Naive B cell (primary cell): ENCODE measurements at regions not wholly inside any gene's neighbourhood (a gene's known extent, or its start where the extent isn't known, plus 50 kb on each side); places are given as distances from the start of the nearest gene placed in this dataset.

ENCODE experiments used
- ATAC-seq, 2 donors: fragments of 150-1000 bp; cut with Tn5 transposase; 2 replicates each; pipeline ENCODE4 v1.10.0; 2021; ENCODE audit warnings: low read depth in 2 of 2, mild to moderate bottlenecking in 2 of 2, moderate library complexity in 2 of 2
- DNase-seq: peaks from one replicate; pipeline ENCODE4 v3.0.0; 2022
- H3K27ac Mint-ChIP-seq, 6 donors: one replicate each; pipeline ENCODE4 v1.8.0; 2020 to 2022; ENCODE audit warnings: mild to moderate bottlenecking in 6 of 6, mixed read lengths in 6 of 6, moderate library complexity in 5 of 6, inconsistent platforms in 2 of 6
- H3K27me3 Mint-ChIP-seq, 3 donors: one replicate each; pipeline ENCODE4 v1.8.0; 2021 to 2022; ENCODE audit warnings: mixed read lengths in 3 of 3, mild to moderate bottlenecking in 1 of 3
- H3K36me3 Mint-ChIP-seq, 2 donors: one replicate each; pipeline ENCODE4 v1.8.0; 2020 to 2022; ENCODE audit warnings: mixed read lengths in 2 of 2, inconsistent platforms in 1 of 2, mild to moderate bottlenecking in 1 of 2
- H3K4me1 Mint-ChIP-seq, 3 donors: one replicate each; pipeline ENCODE4 v1.8.0; 2020 to 2022; ENCODE audit warnings: mixed read lengths in 3 of 3, inconsistent platforms in 1 of 3, mild to moderate bottlenecking in 1 of 3, moderate library complexity in 1 of 3
- H3K4me3 Mint-ChIP-seq, 8 donors: one replicate each; pipeline ENCODE4 v1.8.0; 2020 to 2022; ENCODE audit warnings: mild to moderate bottlenecking in 8 of 8, mixed read lengths in 8 of 8, moderate library complexity in 8 of 8, inconsistent platforms in 2 of 8
- H3K9me3 Mint-ChIP-seq, 7 donors: one replicate each; pipeline ENCODE4 v1.8.0; 2020 to 2022; ENCODE audit warnings: mixed read lengths in 7 of 7, mild to moderate bottlenecking in 5 of 7, inconsistent platforms in 2 of 7, moderate library complexity in 1 of 7

GRCh38 chrX:7235071-7235470 lies 87.1 kb upstream of the PUDP start:
- no peak for DNase-seq
- H3K4me3 Mint-ChIP-seq: no peak overlapping the region
- peaks cover 0 to 5% (median 0%) of the 10 kb centered on the region in 3 donors for H3K27me3 Mint-ChIP-seq
- peaks cover 0 to 14% (median 4%) of the 10 kb centered on the region in 7 donors for H3K9me3 Mint-ChIP-seq
- no peak for ATAC-seq
- peaks cover 0 to 5% of the 10 kb centered on the region in 2 donors for H3K36me3 Mint-ChIP-seq
- peaks cover 15 to 21% (median 21%) of the 10 kb centered on the region in 3 donors for H3K4me1 Mint-ChIP-seq
- H3K27ac Mint-ChIP-seq: peak overlapping the region in 1 of 6 donors; percentile 12

DNA sequence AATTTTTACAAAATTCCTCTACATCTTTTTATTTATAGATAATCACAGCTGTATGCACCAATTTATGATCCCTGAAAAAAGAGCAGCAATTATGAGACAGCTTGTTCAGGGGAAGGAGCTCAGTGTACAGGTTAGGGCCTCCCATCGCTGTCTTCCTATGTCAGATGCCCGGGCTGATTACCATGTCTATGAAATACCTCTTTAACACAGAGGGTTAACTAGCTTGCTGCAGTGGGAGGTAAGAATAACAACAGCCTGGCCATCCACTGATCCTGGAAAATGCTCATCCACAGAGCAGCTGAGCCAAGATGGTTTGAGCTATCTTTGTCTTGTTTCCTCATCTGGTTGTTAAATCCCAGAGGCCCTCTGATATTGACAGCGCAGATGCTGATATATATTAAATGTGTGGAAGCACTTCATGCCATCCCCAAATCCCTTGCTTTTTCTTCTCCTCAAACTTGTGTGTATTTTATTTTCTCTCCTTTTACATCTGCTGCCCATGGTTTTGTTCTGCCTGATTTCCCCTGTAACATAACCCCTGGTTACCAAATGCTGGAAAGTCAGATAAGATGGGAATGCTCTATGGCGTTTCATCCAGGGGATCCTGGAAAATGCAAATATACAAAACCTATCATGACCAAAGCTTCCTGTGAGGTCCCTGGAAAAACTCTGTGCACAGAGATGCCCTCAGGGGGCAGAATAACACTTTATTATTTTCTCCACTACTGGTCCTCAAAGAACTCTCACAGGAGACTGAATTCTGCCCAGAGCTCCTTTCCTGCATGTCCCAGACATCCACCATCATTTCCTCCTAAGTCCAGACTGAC lies 85.8 kb upstream of the PUDP start:
- H3K4me3 Mint-ChIP-seq: no peak overlapping the region
- DNase-seq: no peak
- no peak overlapping the region for H3K27ac Mint-ChIP-seq

GRCh38 chrX:7228226-7228625 lies 80.3 kb upstream of the PUDP start:
- peaks cover 0 to 8% (median 3%) of the 10 kb centered on the region in 7 donors for H3K9me3 Mint-ChIP-seq
- no peak for DNase-seq
- peaks cover 0 to 8% of the 10 kb centered on the region in 2 donors for H3K36me3 Mint-ChIP-seq
- H3K4me3 Mint-ChIP-seq: no peak overlapping the region
- H3K4me1 Mint-ChIP-seq: peaks cover 21 to 26% (median 25%) of the 10 kb centered on the region in 3 donors
- H3K27me3 Mint-ChIP-seq: no peaks in the 10 kb centered on the region
- ATAC-seq: no peak
- no peak overlapping the region for H3K27ac Mint-ChIP-seq

More for the DNA sequence above, 85.8 kb upstream of the PUDP start:
- H3K4me1 Mint-ChIP-seq: peaks cover 15 to 21% (median 21%) of the 10 kb centered on the region in 3 donors
- H3K36me3 Mint-ChIP-seq: peaks cover 0 to 5% of the 10 kb centered on the region in 2 donors
- ATAC-seq: no peak
- H3K9me3 Mint-ChIP-seq: peaks cover 0 to 14% (median 4%) of the 10 kb centered on the region in 7 donors
- peaks cover 0 to 5% (median 0%) of the 10 kb centered on the region in 3 donors for H3K27me3 Mint-ChIP-seq

DNA sequence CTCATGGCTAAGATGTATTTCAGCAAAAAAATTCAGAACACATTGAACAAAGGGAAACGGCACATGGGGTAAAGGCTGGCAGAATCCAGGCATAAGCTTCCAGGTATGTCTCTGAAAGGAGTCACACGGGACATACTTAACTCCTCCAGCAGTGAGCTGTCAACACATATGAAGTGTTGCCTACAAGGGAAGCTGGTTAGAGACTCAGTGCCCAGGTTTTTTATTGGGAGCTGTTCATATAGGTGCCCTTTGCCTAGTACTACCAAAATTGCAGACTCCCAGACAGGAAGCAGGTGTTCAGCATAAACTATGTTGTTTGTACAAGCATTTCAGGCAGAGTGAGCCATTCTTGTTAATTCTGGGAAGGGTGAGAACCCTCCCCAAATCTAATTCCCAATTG lies 77.4 kb upstream of the PUDP start:
- Mint-ChIP-seq H3K27ac (peak overlapping the region in 2 of 6 donors; percentile 30 to 49), H3K9me3 (peaks cover 0 to 3% (median 1%) of the 10 kb centered on the region in 7 donors), H3K4me1 (peaks cover 6 to 15% (median 11%) of the 10 kb centered on the region in 3 donors), H3K36me3 (peaks cover 11 to 16% of the 10 kb centered on the region in 2 donors), H3K4me3 (no peak overlapping the region), H3K27me3 (no peaks in the 10 kb centered on the region)
- ATAC-seq (no peak), DNase-seq (no peak)

DNA sequence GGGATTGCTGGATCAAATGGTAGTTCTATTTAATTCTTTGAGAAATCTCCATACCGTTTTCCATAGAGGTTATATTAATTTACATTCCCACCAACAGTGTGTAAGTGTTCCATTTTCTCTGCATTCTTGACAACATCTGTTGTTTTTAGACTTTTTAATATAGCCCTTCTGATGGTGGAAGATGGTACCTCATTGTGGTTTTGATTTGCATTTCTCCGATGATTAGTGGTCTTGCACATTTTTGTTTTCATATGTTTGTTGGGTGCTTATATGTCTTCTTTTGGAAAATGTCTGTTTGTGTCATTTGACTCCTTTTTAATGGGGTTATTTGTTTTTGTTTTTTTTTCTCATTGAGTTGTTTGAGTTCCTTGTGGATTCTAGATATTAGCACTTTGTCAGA lies 75.3 kb upstream of the PUDP start:
- peaks cover 0 to 2% (median 0%) of the 10 kb centered on the region in 7 donors for H3K9me3 Mint-ChIP-seq
- no peak for ATAC-seq
- H3K27me3 Mint-ChIP-seq: no peaks in the 10 kb centered on the region
- peak overlapping the region in 2 of 8 donors; percentile 18 to 51 for H3K4me3 Mint-ChIP-seq
- peaks cover 11 to 16% of the 10 kb centered on the region in 2 donors for H3K36me3 Mint-ChIP-seq
- H3K4me1 Mint-ChIP-seq: peaks cover 6 to 15% (median 11%) of the 10 kb centered on the region in 3 donors
- DNase-seq: no peak
- no peak overlapping the region for H3K27ac Mint-ChIP-seq

- Mint-ChIP-seq H3K27me3 (no peaks in the 10 kb centered on the region), H3K9me3 (peaks cover 0 to 2% (median 0%) of the 10 kb centered on the region in 7 donors), H3K4me1 (peaks cover 6 to 11% (median 11%) of the 10 kb centered on the region in 3 donors), H3K36me3 (peaks cover 11 to 12% of the 10 kb centered on the region in 2 donors), H3K4me3 (no peak overlapping the region), H3K27ac (no peak overlapping the region)
- no peak for ATAC-seq
- no peak for DNase-seq
These were observed 72.2 kb upstream of the PUDP start for GRCh38 chrX:7220121-7220520.

GRCh38 chrX:7219153-7219705 lies 71.3 kb upstream of the PUDP start:
- peaks cover 11 to 12% of the 10 kb centered on the region in 2 donors for H3K36me3 Mint-ChIP-seq
- peaks cover 0 to 2% (median 0%) of the 10 kb centered on the region in 7 donors for H3K9me3 Mint-ChIP-seq
- ATAC-seq: no peak
- H3K4me1 Mint-ChIP-seq: peaks cover 6 to 11% (median 7%) of the 10 kb centered on the region in 3 donors
- DNase-seq: no peak
- peak overlapping the region in 1 of 6 donors; percentile 17 for H3K27ac Mint-ChIP-seq
- no peaks in the 10 kb centered on the region for H3K27me3 Mint-ChIP-seq
- no peak overlapping the region for H3K4me3 Mint-ChIP-seq

DNA sequence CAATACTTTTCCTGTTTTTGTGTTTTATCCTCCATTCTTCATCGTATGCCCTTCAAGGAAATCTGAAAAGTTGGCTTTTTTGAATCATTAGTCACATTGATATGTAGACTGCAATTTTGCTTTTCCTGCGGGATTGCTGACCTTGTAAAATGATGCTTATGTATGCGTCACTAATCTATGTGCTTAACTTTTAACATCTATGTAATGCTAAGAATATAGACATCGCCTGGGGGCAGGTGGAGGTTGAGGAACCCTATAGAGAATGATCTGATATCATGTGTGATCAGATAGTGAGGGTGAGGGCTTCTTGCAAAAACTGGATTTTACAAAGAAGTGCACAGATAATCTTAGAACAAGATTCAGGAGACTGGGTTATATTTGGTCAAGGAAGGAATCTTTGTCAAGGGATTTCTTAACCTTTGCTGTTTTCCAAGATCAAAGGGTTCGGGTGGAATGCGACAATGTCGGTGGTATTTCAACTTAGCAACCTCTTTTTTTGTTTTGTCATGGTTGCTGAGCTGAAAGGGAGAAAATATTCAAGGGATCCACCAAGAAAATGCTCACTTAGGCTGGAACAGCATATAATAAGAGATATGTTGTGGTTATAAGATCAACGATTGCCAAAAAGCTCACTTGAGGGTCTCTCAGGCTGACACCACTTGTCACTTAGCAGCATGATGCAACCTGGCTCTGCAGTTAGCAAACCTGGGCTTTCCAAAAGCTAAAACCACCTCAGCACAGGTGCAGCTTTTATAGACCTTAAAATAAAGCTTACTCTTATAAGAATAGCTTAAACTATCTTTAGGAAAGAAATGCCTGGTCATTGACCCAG lies 70.6 kb upstream of the PUDP start:
- no peak for ATAC-seq
- H3K27ac Mint-ChIP-seq: peak overlapping the region in 1 of 6 donors; percentile 36
- H3K27me3 Mint-ChIP-seq: no peaks in the 10 kb centered on the region
- peaks cover 8 to 11% of the 10 kb centered on the region in 2 donors for H3K36me3 Mint-ChIP-seq
- peaks cover 3 to 8% (median 3%) of the 10 kb centered on the region in 3 donors for H3K4me1 Mint-ChIP-seq
- no peak for DNase-seq
- peaks cover 0 to 2% (median 0%) of the 10 kb centered on the region in 7 donors for H3K9me3 Mint-ChIP-seq
- no peak overlapping the region for H3K4me3 Mint-ChIP-seq

- H3K4me3 Mint-ChIP-seq: no peak overlapping the region
- DNase-seq (no peak), ATAC-seq (no peak)
- no peaks in the 10 kb centered on the region for H3K9me3 Mint-ChIP-seq
- H3K27ac Mint-ChIP-seq: peak overlapping the region in 1 of 6 donors; percentile 64
- H3K4me1 Mint-ChIP-seq: no peaks in the 10 kb centered on the region
- no peaks in the 10 kb centered on the region for H3K27me3 Mint-ChIP-seq
- peaks cover 8 to 11% of the 10 kb centered on the region in 2 donors for H3K36me3 Mint-ChIP-seq
These were observed 69.1 kb upstream of the PUDP start for GRCh38 chrX:7216981-7217587.

DNA sequence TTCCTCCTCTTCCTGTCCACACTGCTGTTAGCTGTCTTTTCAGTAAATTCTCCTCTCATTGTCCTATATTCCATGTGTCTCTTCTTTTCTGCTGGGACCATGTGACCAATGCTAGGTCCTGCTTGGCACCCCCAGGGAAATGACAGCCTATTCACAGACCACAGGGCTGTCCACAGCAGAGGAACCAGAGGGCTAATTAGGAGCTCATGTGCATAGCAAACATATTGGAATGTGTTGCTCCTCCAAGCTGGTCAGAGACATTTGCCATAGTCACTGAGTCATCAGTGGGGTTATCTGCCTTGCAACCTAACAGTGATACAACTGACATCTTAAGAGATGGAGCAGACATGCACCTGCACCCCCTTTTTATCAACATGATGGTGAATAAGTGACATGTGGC lies 67.9 kb upstream of the PUDP start:
- Mint-ChIP-seq H3K27ac (no peak overlapping the region), H3K4me3 (no peak overlapping the region), H3K36me3 (peaks cover 4 to 13% of the 10 kb centered on the region in 2 donors), H3K27me3 (no peaks in the 10 kb centered on the region), H3K9me3 (no peaks in the 10 kb centered on the region), H3K4me1 (peaks cover 0 to 7% (median 4%) of the 10 kb centered on the region in 3 donors)
- no peak for DNase-seq
- ATAC-seq: no peak

- Mint-ChIP-seq H3K36me3 (peaks cover 0 to 10% of the 10 kb centered on the region in 2 donors), H3K4me3 (no peak overlapping the region), H3K27ac (peak overlapping the region in 1 of 6 donors; percentile 23)
These were observed 66.3 kb upstream of the PUDP start for GRCh38 chrX:7214251-7214650.

DNA sequence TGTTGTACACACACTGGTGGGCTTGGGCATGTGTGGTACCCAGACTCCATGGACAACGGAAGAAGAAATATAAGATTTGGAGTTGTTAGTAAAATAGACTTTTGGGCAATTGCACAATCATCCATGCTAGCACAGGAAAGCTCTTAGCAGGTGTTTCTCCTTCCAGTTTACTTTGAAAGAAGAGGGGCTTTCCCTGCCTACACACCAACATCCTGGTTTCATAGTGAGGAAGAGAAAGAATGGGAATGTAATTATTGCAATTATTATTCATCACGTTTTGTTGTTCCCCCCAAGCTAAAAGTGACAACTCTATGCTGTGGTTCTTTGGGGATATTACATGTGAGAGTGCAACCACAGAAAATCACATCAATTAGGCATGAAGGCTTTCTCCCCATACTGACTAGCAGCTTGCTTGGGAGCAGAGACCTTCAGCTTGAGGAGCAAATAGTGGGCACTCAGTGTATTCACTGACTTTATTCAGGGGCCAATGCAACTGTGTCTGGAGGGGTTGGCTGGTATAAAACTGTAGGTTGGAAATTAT lies 57.2 kb upstream of the PUDP start:
- DNase-seq: no peak
- H3K27ac Mint-ChIP-seq: peak overlapping the region in 3 of 6 donors; percentile 17 to 88 (median 87)
- peaks cover 12 to 25% (median 15%) of the 10 kb centered on the region in 3 donors for H3K4me1 Mint-ChIP-seq
- H3K27me3 Mint-ChIP-seq: no peaks in the 10 kb centered on the region
- peaks cover 0 to 2% (median 0%) of the 10 kb centered on the region in 7 donors for H3K9me3 Mint-ChIP-seq
- no peak overlapping the region for H3K4me3 Mint-ChIP-seq
- peak in 1 of 2 donors; percentile 54 for ATAC-seq
- H3K36me3 Mint-ChIP-seq: no peaks in the 10 kb centered on the region

More at GRCh38 chrX:7214251-7214650, 66.3 kb upstream of the PUDP start:
- Mint-ChIP-seq H3K27me3 (no peaks in the 10 kb centered on the region), H3K4me1 (peaks cover 0 to 7% (median 4%) of the 10 kb centered on the region in 3 donors), H3K9me3 (peaks cover 0 to 2% (median 0%) of the 10 kb centered on the region in 7 donors)
- DNase-seq: no peak
- no peak for ATAC-seq
